GM10266 (cell line): ENCODE measurements at regions not wholly inside any gene's neighbourhood (a gene's known extent, or its start where the extent isn't known, plus 50 kb on each side); places are given as distances from the start of the nearest gene placed in this dataset.
"Not testable (repeated sequence)": the region's sequence is repeated elsewhere in the genome, so short reads cannot be mapped to it uniquely, and the experiment has no call there.

Experiments
- DNase-seq: peaks from one replicate; pipeline ENCODE4 v3.0.0; 2012; ENCODE audit errors: extremely low spot score
- TF ChIP-seq, protein P1 (sequence below): IDR thresholded peaks from 2 replicates; pipeline ENCODE4 v1.5.1; 2012; ENCODE audit warnings: mild to moderate bottlenecking, low read depth; ENCODE audit not compliant: control insufficient read depth, insufficient read depth; ENCODE audit errors: missing control alignments

DNA sequence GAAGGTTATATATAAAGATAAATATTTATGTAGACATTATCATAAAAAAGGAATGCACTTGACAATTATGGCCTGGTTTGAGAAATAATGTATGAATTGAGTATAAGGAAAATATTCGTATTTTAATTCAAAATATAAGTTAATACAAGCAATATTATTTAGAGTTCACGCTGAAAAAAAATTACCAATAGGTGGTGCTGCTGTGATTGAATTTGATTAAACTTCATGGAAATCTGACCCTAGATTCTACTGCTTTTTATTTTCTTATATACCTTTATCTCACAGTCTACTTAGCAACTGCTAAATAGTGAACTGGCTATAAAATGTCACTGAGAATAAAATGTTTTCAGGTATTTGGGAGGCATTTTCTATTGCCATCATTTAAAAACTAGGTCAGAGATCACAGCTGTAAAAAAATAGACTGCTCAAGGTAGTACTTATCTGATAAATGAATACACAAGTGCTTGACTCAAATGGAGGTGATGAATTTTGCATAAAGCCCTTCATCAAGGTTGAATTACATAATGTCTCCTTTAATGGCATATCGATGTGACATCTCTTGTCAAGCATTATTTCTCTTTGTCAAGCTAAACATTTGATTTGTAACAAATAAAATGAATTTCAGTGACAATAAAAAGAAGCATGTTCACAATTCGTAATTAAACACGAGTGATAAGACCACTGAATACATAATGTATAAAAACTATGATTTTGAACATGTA is 1638.8 kb upstream of the PCDH7 start:
- TF ChIP-seq, protein P1, sequence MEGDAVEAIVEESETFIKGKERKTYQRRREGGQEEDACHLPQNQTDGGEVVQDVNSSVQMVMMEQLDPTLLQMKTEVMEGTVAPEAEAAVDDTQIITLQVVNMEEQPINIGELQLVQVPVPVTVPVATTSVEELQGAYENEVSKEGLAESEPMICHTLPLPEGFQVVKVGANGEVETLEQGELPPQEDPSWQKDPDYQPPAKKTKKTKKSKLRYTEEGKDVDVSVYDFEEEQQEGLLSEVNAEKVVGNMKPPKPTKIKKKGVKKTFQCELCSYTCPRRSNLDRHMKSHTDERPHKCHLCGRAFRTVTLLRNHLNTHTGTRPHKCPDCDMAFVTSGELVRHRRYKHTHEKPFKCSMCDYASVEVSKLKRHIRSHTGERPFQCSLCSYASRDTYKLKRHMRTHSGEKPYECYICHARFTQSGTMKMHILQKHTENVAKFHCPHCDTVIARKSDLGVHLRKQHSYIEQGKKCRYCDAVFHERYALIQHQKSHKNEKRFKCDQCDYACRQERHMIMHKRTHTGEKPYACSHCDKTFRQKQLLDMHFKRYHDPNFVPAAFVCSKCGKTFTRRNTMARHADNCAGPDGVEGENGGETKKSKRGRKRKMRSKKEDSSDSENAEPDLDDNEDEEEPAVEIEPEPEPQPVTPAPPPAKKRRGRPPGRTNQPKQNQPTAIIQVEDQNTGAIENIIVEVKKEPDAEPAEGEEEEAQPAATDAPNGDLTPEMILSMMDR, result no peak
- no peak for DNase-seq

DNA sequence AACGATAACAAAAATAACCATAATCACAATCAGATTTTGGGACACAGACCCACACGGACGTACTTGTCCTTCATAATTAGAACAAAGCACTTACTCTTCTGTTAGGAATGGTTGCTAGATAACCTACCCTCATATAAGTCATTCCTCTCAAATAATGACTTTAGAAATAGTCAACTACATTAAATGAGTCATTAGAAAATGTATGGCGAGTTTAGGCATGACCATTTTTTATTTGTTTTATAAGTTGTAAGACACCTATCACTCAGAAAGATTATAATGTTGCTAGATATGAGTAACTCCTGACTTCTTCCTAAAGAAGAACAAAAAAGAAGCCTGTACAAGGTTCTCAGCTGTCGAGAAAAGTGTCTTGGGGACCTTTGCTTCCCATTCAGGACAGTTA is 1637.5 kb upstream of the PCDH7 start:
- TF ChIP-seq, protein P1, result no peak

DNA sequence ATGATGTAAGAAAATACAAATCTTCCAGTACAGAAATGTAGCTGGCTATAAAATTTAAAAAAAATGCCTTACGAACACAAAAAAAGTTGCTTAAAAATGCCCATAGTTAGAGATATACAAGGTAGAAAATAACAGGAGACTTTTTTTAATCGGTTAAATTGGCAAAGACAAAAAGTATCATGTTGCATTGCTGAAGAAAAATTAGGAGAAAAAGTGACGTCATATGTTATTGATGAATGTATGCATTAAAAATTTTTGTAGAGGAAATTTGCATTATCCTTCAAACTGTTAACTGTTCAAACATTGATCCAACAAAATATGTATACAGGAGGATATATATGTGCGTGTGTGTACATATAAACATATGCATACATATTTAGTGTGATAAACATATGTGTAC is 1634.4 kb upstream of the PCDH7 start:
- DNase-seq, result no peak
- TF ChIP-seq, protein P1, result no peak

More for the DNA sequence above, 1637.5 kb upstream of the PCDH7 start:
- no peak for DNase-seq

DNA sequence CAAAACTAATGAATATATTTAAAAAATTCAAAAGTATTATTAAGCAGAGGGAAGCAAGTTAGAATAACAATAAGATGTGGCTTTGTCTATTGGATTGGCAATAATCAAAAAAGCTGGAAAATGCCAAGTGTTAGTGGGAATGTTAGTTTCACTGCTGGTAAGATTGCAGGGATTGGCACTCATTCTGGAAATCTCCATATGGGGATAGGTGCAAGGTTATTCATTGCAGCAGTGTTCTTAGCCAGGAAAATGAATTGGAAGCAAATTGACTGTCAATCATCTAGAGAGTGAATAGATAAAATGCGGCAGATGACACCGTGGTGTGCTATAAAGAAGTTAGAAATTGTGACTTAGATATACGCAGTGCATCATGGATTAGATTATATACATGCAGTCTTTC is 1615.5 kb upstream of the PCDH7 start:
- TF ChIP-seq, protein P1, result no peak

DNA sequence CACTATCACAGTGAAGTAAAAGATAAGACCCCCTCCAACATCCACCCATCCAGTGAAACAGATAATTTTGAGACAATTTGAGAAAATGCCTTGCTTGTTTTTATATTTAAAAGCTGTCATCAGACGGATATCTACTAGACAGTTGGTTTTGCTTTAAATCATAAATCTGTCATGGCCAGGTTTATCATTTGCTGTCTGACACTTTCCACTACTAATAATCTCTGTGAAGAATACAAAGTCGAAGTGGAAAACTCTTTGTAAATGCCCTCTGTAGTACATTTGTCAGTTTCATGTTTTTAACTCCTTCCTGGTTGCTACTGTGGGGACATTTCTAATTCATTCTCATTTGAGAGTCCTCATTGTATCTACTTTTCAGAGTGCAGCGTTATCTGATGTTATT is 1606.2 kb upstream of the PCDH7 start:
- no peak for DNase-seq
- TF ChIP-seq, protein P1, result no peak

More for the DNA sequence above, 1615.5 kb upstream of the PCDH7 start:
- no peak for DNase-seq

DNA sequence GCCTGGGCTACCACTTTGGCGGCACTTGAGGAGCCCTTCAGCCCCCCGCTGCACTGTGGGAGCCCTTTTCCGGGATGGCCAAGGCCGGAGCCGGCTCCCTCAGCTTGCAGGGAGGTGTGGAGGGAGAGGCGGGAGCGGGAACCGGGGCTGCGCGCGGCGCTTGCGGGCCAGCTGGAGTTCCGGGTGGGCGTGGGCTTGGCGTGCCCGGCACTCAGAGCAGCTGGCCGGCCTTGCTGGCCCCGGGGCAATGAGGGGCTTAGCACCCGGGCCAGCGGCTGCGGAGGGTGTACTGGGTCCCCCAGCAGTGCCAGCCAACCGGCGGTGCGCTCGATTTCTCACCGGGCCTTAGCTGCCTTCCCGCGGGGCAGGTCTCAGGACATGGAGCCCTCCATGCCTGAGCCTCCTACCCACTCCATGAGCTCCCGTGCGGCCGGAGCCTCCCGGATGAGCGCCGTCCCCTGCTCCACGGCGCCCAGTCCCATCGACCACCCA is 1602.9 kb upstream of the PCDH7 start:
- DNase-seq, result not testable (repeated sequence)

DNA sequence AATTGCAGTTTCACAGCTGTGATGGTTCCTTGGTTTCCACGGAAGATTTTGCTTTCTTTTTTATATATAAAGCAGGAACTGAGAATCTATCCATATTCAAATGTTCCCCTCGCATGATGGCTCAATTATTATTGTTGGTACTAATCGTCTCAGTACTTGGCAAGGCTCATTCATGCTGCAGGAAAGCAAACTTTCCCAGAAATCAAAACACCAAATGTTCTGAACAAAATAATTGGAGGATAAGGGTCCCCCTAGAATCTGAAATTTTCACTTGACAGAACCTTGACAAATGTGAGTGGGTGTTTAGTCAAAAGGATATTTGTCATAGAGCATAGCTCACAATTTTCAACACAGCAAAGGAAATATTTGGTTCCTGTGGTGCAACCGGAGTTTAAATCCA is 1598.6 kb upstream of the PCDH7 start:
- no peak for DNase-seq
- TF ChIP-seq, protein P1, result no peak
